GM12878 (cell line): ENCODE measurements at regions not wholly inside any gene's neighbourhood (a gene's known extent, or its start where the extent isn't known, plus 50 kb on each side); places are given as distances from the start of the nearest gene placed in this dataset.

Source experiments
- ATAC-seq: fragments of 200-7000 bp; cut with Tn5 transposase; 3 replicates; pipeline ENCODE4 v1.9.1; 2020; ENCODE audit warnings: mild to moderate bottlenecking, moderate library complexity
- BruUV-seq: library from RNA; stranded (reverse); fragments of 400-500 nt; replicated peaks from 2 replicates; lab custom pipeline; 2021; lab: Mats Ljungman, UMichigan
- CTCF ChIA-PET: fragments of 300-600 bp; sonication (Branson Sonifier 250); formaldehyde crosslinking; extraction: SDS; loops from one replicate; lab custom pipeline; 2021; ENCODE audit warnings: inconsistent platforms; lab: Yijun Ruan, JAX
- POLR2A ChIA-PET: fragments of 350-600 bp; formaldehyde crosslinking; extraction: SDS; loops from one replicate; lab custom pipeline; 2021; ENCODE audit warnings: inconsistent platforms; lab: Charles Lee
- RAD21 ChIA-PET: fragments of 300-600 bp; sonication (Branson Sonifier 250); formaldehyde crosslinking; loops from one replicate; lab custom pipeline; 2023; ENCODE audit warnings: antibody characterized with exemption; ENCODE audit not compliant: unreplicated experiment; lab: Charles Lee
- SMC1A ChIA-PET: fragments of 300-600 bp; sonication (Branson Sonifier 250); formaldehyde crosslinking; loops from one replicate; lab custom pipeline; 2023; ENCODE audit not compliant: unreplicated experiment, uncharacterized antibody; lab: Charles Lee
- DNase-seq: peaks from one replicate; pipeline ENCODE4 v3.0.0-alpha.2; 2011; ENCODE audit warnings: low read depth, low spot score
- FAIRE-seq: peaks from 3 replicates; lab custom pipeline; 2011; peaks lifted over from hg19 to GRCh38; lab: Jason Lieb, UNC
- H2AFZ ChIP-seq: 2 replicates; pipeline ENCODE4 v1.6.0; 2011; ENCODE audit warnings: low read depth, low read length, control low read depth; ENCODE audit not compliant: control insufficient read depth
- H3K27ac ChIP-seq: 2 replicates; pipeline ENCODE4 v1.5.1; 2011; ENCODE audit warnings: control low read depth; ENCODE audit not compliant: control insufficient read depth, insufficient read depth
- H3K27me3 ChIP-seq, 2 experiments: replicated peaks in 1 of 2; 2 replicates each; pipeline versions ENCODE4 v1.6.0 to v1.6.1; 2011; ENCODE audit warnings: low read length in 1 of 2; ENCODE audit not compliant: control insufficient read depth in 2 of 2, insufficient read depth in 2 of 2
- H3K36me3 ChIP-seq, 2 experiments: 2 replicates each; pipeline ENCODE4 v1.5.1; 2011; ENCODE audit warnings: low read length in 1 of 2; ENCODE audit not compliant: control insufficient read depth in 2 of 2, insufficient read depth in 2 of 2
- H3K4me1 ChIP-seq: 2 replicates; pipeline ENCODE4 v1.6.1; 2011; ENCODE audit warnings: mild to moderate bottlenecking, low read length, moderate library complexity, mixed read lengths; ENCODE audit not compliant: control insufficient read depth, insufficient read depth
- H3K4me2 ChIP-seq: 2 replicates; pipeline ENCODE4 v1.6.0; 2011; ENCODE audit warnings: control low read depth; ENCODE audit not compliant: control insufficient read depth, insufficient read depth
- H3K4me3 ChIP-seq: fragments of 200-600 bp; sonication (generic); 2 replicates; pipeline ENCODE4 v1.5.1; 2016
- H3K79me2 ChIP-seq: 2 replicates; pipeline ENCODE4 v1.6.0; 2011; ENCODE audit warnings: low read length; ENCODE audit not compliant: control insufficient read depth, insufficient read depth
- H3K9ac ChIP-seq: 2 replicates; pipeline ENCODE4 v1.8.0; 2011; ENCODE audit warnings: low read length, control low read depth, mixed read lengths; ENCODE audit not compliant: control insufficient read depth, insufficient read depth
- H3K9me3 ChIP-seq: replicated peaks from 3 replicates; pipeline ENCODE4 v1.5.1; 2011; ENCODE audit warnings: mild to moderate bottlenecking, low read length; ENCODE audit not compliant: control insufficient read depth, insufficient read depth
- H4K20me1 ChIP-seq: 2 replicates; pipeline ENCODE4 v1.6.0; 2011; ENCODE audit not compliant: control insufficient read depth, insufficient read depth
- EED ChIP-seq: sonication (generic); IDR thresholded peaks from 2 replicates; pipeline ENCODE4 v1.6.1; 2016; ENCODE audit warnings: antibody characterized with exemption, low read depth
- SRF ChIP-seq, 2 experiments: IDR thresholded peaks; 2 replicates each; pipeline ENCODE4 v1.6.1; 2011; ENCODE audit warnings: low read depth in 2 of 2, low read length in 2 of 2, mild to moderate bottlenecking in 1 of 2, moderate library complexity in 1 of 2
- TCF12 ChIP-seq: IDR thresholded peaks from 2 replicates; pipeline ENCODE4 v1.6.1; 2011; ENCODE audit warnings: low read depth, mild to moderate bottlenecking, low read length
- ZSCAN29 ChIP-seq: fragments of 450-650 bp; IDR thresholded peaks from 2 replicates; pipeline ENCODE4 v1.6.1; 2017; ENCODE audit warnings: mild to moderate bottlenecking, moderate library complexity
- WGBS: methylation state at CpG from one replicate; pipeline ENCODE4 v1.1.6; 2016; ENCODE audit warnings: low lambda C conversion rate; ENCODE audit not compliant: insufficient replicate concordance, insufficient coverage; ENCODE audit errors: missing lambda C conversion rate; 5-methylcytosine and 5-hydroxymethylcytosine counted together
- in situ Hi-C: fragments of 300-500 bp; cut with MboI; formaldehyde crosslinking; loops from 9 replicates; pipeline ENCODE4 v1.14.3; 2018; ENCODE audit warnings: mixed read lengths
- intact Hi-C: fragments of 100-400 bp; cut with micrococcal nuclease; formaldehyde crosslinking; loops from one replicate; pipeline ENCODE4 v1.14.2; 2022; ENCODE audit not compliant: unreplicated experiment
- TF ChIP-seq, protein P1 (sequence below): IDR thresholded peaks from 2 replicates; pipeline ENCODE4 v1.6.1; 2012; ENCODE audit warnings: mild to moderate bottlenecking, low read depth, low read length

DNA sequence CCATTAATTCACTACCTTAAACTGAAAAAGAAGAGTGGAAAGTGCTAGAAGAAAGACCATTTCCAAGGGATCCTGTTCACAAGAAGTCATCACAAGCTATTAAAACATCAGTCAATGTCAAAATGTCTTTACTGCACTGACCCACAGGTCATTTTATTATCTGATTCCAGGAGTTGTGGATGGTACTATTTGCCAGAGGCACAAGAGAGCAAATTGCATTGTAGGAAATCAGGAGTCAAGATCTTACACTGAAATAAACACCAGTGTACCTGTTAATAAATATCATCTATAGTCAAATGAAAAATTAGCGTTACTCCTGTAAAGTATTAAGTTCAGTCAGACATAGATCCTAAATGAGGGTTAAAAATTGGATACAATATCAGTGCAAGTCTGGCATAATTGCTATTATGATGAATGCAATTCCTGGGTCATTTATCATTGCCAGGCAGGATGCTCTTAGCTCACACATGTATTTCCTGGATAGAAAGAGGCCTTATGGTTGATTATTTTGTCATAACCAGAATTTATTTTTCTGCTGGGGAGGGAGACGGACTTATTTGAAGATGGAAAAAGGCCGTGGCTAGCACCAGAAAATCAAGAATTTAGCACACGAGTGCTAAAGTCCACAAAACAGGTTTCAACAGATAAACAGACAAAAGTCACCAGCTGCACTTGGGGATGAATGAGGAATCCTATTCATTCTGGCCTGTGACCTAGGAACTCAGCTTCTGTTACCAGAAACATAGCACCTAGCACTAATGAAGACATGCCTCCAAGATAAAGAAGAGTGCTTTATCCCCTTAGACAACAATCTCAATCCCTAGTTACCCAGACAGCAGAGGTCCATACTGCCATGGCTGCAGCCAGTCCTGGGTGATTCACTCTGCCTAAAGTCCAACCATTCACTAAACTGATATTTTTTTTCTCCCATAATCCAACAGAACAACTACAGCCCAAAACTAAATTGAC, 683.1 kb upstream of the POM121L12 start:
- Histone ChIP-seq H4K20me1 (no peaks in the 10 kb centered on the region), H3K27ac (no peak overlapping the region), H3K9ac (no peak overlapping the region), H3K27me3 (no peaks in the 10 kb centered on the region), H2AFZ (no peak overlapping the region), H3K4me1 (no peaks in the 10 kb centered on the region), H3K4me3 (no peak overlapping the region), H3K4me2 (no peak overlapping the region), H3K36me3 (no peaks in the 10 kb centered on the region), H3K79me2 (no peaks in the 10 kb centered on the region), H3K9me3 (no peaks in the 10 kb centered on the region)
- 4% methylated on average over 4 of the region's 4 CpGs for WGBS
- ChIA-PET SMC1A (no interaction called here), RAD21 (no interaction called here), CTCF (no interaction called here), POLR2A (no interaction called here)
- intact Hi-C loops, result no loop called here
- TF ChIP-seq, protein P1, sequence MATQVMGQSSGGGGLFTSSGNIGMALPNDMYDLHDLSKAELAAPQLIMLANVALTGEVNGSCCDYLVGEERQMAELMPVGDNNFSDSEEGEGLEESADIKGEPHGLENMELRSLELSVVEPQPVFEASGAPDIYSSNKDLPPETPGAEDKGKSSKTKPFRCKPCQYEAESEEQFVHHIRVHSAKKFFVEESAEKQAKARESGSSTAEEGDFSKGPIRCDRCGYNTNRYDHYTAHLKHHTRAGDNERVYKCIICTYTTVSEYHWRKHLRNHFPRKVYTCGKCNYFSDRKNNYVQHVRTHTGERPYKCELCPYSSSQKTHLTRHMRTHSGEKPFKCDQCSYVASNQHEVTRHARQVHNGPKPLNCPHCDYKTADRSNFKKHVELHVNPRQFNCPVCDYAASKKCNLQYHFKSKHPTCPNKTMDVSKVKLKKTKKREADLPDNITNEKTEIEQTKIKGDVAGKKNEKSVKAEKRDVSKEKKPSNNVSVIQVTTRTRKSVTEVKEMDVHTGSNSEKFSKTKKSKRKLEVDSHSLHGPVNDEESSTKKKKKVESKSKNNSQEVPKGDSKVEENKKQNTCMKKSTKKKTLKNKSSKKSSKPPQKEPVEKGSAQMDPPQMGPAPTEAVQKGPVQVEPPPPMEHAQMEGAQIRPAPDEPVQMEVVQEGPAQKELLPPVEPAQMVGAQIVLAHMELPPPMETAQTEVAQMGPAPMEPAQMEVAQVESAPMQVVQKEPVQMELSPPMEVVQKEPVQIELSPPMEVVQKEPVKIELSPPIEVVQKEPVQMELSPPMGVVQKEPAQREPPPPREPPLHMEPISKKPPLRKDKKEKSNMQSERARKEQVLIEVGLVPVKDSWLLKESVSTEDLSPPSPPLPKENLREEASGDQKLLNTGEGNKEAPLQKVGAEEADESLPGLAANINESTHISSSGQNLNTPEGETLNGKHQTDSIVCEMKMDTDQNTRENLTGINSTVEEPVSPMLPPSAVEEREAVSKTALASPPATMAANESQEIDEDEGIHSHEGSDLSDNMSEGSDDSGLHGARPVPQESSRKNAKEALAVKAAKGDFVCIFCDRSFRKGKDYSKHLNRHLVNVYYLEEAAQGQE, result no peak
- no peak for TF ChIP-seq TCF12
- TF ChIP-seq ZSCAN29, result no peak
- no peak for TF ChIP-seq EED
- no peak for TF ChIP-seq SRF (IDR thresholded peaks at IDR 0.05; ENCODE audit: low read depth in 2 of 2, low read length in 2 of 2)
- no peak for FAIRE-seq
- in situ Hi-C loops, result no loop called here
- ATAC-seq, result no peak
- no peak for DNase-seq
- BruUV-seq, result no TSS peak
